Fibroblast of villous mesenchyme (primary cell): ENCODE measurements at regions not wholly inside any gene's neighbourhood (a gene's known extent, or its start where the extent isn't known, plus 50 kb on each side); places are given as distances from the start of the nearest gene placed in this dataset.
"Not testable (repeated sequence)": the region's sequence is repeated elsewhere in the genome, so short reads cannot be mapped to it uniquely, and the experiment has no call there.

Experiments
- DNase-seq: peaks from one replicate; pipeline ENCODE4 v3.0.0-alpha.2; 2010; ENCODE audit warnings: low read depth
- H3K4me3 ChIP-seq: 2 replicates; pipeline ENCODE4 v1.5.1; 2011; ENCODE audit warnings: low read depth, mild to moderate bottlenecking, low read length
- TF ChIP-seq, protein P1 (sequence below): IDR thresholded peaks from 2 replicates; pipeline ENCODE4 v1.5.1; 2012; ENCODE audit warnings: low read depth, mild to moderate bottlenecking, low read length; ENCODE audit not compliant: insufficient read depth

- TF ChIP-seq, protein P1, sequence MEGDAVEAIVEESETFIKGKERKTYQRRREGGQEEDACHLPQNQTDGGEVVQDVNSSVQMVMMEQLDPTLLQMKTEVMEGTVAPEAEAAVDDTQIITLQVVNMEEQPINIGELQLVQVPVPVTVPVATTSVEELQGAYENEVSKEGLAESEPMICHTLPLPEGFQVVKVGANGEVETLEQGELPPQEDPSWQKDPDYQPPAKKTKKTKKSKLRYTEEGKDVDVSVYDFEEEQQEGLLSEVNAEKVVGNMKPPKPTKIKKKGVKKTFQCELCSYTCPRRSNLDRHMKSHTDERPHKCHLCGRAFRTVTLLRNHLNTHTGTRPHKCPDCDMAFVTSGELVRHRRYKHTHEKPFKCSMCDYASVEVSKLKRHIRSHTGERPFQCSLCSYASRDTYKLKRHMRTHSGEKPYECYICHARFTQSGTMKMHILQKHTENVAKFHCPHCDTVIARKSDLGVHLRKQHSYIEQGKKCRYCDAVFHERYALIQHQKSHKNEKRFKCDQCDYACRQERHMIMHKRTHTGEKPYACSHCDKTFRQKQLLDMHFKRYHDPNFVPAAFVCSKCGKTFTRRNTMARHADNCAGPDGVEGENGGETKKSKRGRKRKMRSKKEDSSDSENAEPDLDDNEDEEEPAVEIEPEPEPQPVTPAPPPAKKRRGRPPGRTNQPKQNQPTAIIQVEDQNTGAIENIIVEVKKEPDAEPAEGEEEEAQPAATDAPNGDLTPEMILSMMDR, result no peak
- no peak for DNase-seq
- no peak overlapping the region for H3K4me3 ChIP-seq
Observed at GRCh38 chr4:167973513-167973912, 118.8 kb upstream of the ANXA10 start.

GRCh38 chr4:167985565-167985964 is 106.8 kb upstream of the ANXA10 start:
- TF ChIP-seq, protein P1, result no peak
- H3K4me3 ChIP-seq, result no peak overlapping the region
- DNase-seq, result no peak

DNA sequence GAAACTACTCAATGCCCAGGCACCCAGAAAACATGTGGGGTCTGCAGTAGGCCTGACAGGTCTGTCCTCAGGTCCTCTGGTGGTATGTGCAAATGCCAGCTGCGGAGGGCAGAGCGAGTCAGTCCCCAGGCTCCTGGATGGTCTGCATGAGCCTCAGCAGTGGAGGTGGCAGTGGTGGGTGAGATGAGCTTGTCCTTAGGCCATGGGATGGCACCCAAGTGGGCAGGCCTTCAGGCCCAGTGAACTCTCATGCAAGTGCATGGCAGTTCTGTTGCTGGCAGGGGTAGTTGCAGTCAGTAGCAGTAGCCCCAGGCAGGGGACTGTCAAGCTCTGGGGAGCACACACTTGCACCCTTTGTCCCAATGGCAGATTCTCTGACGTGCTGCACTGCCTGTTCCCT is 106.3 kb upstream of the ANXA10 start:
- H3K4me3 ChIP-seq, result no peak overlapping the region
- TF ChIP-seq, protein P1, result no peak
- DNase-seq, result no peak

DNA sequence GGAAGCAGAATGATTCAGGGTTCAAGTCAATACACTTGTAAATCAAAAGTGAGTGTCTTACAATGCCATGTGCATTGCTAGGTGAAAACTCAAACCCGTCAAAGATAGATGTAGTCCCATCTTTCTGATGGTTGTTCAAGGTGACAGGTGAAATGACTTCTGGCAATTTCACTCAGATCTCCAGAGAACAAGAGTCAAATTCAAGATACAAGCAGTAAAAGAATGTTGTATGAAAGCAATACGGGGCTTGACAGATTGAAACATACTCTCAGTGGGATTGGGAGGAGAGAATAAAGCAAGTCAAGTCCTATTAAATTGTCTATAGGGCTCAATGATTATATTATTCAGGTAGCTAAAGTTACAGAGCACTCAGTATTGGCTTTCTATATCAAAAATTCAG is 105.1 kb upstream of the ANXA10 start:
- TF ChIP-seq, protein P1, result no peak

DNA sequence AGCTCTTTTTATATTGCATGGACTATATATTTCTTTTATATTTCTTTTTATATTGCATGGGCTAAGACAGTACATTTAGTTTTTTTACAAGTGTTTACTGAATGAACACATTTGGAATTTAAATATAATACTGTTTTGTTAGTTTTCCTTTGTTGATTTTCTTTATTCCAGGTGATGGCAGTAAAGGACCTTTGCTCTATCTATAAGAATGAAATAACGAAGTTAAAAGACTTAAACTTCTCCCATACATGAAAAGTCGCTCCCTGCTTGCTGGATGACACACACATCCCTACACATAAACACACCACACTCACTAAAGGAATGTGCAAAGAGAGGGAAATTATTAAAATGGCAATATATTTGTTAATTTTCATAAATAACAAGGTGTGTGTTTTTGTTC is 102.5 kb upstream of the ANXA10 start:
- no peak for DNase-seq
- H3K4me3 ChIP-seq, result no peak overlapping the region
- TF ChIP-seq, protein P1, result no peak

More for the DNA sequence above, 105.1 kb upstream of the ANXA10 start:
- no peak overlapping the region for H3K4me3 ChIP-seq
- no peak for DNase-seq

GRCh38 chr4:168008112-168008511 is 84.2 kb upstream of the ANXA10 start:
- H3K4me3 ChIP-seq, DNase-seq: not testable (repeated sequence)

DNA sequence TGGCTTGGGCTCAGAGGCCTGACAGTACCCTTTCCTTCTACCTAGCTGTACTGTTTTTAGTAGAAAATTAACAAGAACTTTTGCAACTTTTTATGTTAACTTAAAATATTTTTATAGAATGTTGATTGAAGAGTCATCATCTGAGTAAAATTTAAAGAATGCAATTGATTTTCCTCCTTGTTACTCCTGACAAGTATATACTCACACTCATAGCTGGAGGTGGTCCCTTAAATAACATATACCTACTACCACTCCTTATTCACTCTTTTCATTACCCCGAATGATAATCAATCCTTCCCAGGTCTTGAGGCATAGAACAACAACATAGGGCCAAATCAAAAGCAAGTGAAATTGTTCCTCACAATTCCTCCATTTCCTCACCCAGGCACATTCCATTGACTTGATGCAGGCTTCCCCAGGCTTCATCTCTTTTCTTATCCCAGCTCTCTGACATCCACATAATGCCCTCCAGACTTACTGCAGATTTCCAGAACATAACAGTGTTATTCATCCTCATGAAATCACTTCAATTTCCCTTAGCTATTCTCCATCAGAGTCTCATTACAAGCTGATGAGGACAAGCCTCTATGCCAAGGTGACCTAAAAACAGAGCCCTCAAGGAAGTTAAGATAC is 73.2 kb upstream of the ANXA10 start:
- TF ChIP-seq, protein P1, result no peak
- no peak for DNase-seq
- no peak overlapping the region for H3K4me3 ChIP-seq

DNA sequence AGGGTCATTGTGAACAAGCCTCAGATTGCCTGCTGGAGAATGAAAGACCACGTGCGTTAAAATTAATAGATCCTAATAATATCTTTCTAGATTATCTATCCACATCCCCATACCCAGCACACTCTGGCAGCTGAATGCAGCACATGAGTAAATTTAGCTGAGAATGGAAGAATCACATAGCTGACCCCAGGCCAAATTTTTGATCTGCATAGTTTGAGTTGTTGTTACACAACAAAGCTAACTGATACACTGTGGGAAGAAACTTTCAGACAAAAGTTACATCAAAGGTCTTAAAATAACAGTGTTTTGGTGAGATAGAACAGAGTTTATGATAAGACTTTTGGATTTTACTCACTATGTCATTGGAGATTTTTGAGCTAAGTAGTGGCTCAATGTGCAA is 72.4 kb upstream of the ANXA10 start:
- DNase-seq, result no peak
- no peak overlapping the region for H3K4me3 ChIP-seq
- TF ChIP-seq, protein P1, result no peak
